GM19025 (cell line): ENCODE measurements at regions not wholly inside any gene's neighbourhood (a gene's known extent, or its start where the extent isn't known, plus 50 kb on each side); places are given as distances from the start of the nearest gene placed in this dataset.
"Not testable (repeated sequence)": the region's sequence is repeated elsewhere in the genome, so short reads cannot be mapped to it uniquely, and the experiment has no call there.

Experiments used
- ATAC-seq: cut with Tn5 transposase; IDR thresholded peaks from one replicate; pipeline ENCODE4 v1.9.1; 2021; ENCODE audit warnings: mild to moderate bottlenecking, low read depth, moderate library complexity; ENCODE audit not compliant: unreplicated experiment

- ATAC-seq = no peak
Measured at GRCh38 chr3:80023010-80023409, 255.2 kb upstream of the ROBO1 start.

DNA sequence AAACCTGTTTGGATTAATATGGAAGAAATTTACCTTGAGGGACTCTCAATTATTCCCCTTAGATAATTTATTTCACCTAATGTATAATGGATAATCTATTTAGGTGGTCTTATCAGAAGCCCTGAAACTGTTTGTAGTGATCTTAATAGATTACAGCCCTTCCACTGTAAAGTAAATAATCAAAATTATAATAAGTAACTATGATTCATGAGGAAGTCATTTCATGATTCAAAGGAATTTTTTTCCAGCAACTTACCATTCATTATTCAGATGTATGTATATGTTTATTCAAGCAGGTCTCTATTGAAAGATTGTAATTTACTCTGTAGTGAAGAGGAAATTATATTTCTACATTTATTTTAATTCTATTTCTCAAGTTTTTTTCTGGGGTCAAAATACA, 250.6 kb upstream of the ROBO1 start:
- ATAC-seq = no peak

- ATAC-seq = no peak
Measured at GRCh38 chr3:80017369-80017768, 249.6 kb upstream of the ROBO1 start.

DNA sequence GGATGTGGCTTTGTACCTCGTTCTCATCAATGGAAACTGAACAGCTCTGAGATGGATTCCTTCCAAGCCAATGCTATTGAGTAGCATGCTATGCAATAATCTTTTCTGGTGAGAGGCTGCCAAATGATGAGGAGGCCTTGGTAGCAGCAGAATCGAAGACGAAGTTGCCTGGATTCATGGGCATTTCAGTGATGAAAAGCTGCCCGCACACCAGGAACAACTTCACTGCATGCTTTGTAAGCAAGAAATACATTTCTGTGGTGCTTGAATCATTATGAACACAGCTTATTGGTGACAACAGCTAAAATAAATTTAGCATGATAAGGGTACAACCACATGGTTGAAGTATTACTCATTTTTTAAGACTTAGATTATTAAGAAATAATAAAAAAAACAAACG, 246.8 kb upstream of the ROBO1 start:
- no peak for ATAC-seq

DNA sequence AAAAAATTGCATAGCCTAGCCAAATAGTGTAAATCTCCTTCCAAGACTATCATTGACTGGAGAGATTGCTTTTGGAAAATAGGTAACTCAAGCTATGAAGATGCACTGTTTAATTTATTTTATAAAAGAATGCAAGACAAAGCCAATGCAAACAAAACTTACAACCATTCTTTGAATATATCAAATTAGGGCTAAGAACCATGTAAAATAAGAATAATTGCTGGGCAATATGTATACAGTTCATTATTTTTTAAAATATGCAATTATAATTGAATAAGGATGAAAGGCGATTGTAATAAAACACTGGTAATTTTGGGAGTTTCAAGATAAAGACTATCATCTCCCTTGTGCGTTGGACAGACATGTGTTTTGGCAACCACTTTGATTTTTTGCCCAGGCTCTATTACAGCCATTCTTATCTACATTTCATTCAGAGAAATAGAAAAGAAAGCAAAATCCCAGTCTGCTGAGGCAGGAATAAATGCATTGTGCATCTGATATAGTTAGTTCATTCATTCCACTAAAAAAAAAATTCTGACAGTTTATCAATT, 242.3 kb upstream of the ROBO1 start:
- no peak for ATAC-seq

- no peak for ATAC-seq
Measured at GRCh38 chr3:80007522-80007921, 239.7 kb upstream of the ROBO1 start.

- no peak for ATAC-seq
Measured at GRCh38 chr3:80006315-80006714, 238.5 kb upstream of the ROBO1 start.

GRCh38 chr3:80000022-80000421, 232.2 kb upstream of the ROBO1 start:
- no peak for ATAC-seq

- ATAC-seq = no peak
Measured at GRCh38 chr3:79994397-79994796, 226.6 kb upstream of the ROBO1 start.

GRCh38 chr3:79986338-79986737, 218.5 kb upstream of the ROBO1 start:
- no peak for ATAC-seq

DNA sequence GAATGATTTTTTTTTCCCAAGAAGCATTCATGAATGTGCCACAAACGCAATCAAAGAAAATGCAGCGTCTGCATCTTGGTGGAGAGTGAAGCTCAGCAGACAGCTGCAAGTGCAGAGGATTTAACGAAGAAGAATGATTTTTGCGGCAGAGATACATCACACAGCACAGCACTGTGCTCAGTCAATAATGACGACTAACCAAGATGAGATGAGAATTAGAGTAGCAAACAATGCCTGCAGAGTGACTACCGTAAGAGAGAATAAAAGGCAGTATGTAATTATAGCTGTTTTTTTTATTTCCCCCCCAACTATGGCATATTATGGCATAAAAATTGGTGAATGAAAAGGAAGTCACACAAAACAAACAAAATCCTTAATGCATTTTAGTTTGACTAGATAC, 218.0 kb upstream of the ROBO1 start:
- ATAC-seq = no peak

- no peak for ATAC-seq
Measured at GRCh38 chr3:79983118-79983517, 215.3 kb upstream of the ROBO1 start.

- no peak for ATAC-seq
Measured at GRCh38 chr3:79979990-79980389, 212.2 kb upstream of the ROBO1 start.

- ATAC-seq = no peak
Measured at GRCh38 chr3:79976466-79976865, 208.7 kb upstream of the ROBO1 start.

DNA sequence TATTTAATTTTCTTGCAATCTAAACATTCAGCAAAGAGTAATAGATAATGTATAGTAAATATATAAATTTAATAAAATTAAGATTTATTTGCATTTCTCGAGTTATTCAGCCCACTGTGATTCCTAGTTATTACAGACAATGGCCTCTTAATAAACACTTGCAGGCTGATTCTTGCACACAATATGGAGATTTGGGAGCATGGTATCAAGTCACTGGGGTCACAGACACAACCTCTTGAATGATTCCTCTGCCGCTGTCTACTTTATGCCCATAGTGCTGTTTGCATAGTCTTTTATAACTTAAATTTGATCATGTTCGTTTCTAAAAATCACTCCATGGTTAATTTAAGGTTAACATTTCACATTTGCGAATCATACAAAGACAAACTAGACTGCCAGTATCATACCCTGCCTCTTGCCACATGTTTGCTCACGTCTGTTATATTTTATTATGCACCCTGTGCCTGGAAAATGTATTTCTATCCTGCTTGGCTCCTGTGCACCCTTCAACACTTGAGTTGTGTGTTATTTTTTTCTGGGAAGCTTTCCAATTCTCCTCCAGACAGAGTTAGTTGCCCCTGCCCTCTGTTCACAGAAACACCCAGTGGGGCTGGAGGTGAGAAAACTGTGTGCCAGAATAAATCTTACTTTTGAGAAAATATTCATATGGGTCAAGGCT, 206.3 kb upstream of the ROBO1 start:
- no peak for ATAC-seq

GRCh38 chr3:79973482-79973881, 205.7 kb upstream of the ROBO1 start:
- ATAC-seq = no peak

- ATAC-seq = no peak
Measured at GRCh38 chr3:79968418-79968817, 200.6 kb upstream of the ROBO1 start.

GRCh38 chr3:79960594-79960993, 192.8 kb upstream of the ROBO1 start:
- ATAC-seq = no peak

- ATAC-seq = no peak
Measured at GRCh38 chr3:79957066-79957465, 189.3 kb upstream of the ROBO1 start.

GRCh38 chr3:79954756-79955155, 187.0 kb upstream of the ROBO1 start:
- ATAC-seq = no peak

GRCh38 chr3:79953591-79954101, 185.8 kb upstream of the ROBO1 start:
- ATAC-seq = no peak

DNA sequence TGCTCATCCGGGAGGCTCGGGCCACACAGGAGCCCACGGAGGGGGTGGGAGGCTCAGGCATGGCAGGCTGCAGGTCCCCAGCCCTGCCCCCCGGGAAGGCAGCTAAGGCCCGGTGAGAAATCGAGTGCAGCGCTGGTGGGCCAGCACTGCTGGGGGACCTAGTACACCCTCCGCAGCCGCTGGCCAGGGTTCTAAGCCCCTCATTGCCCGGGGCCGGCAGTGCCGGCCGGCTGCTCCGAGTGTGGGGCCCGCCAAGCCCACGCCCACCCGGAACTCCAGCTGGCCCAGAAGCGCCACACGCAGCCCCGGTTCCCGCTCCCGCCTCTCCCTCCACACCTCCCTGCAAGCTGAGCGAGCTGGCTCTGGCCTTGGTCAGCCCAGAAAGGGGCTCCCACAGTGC, 183.6 kb upstream of the ROBO1 start:
- not testable (repeated sequence) for ATAC-seq
